Transverse colon (tissue), 4 donors: ENCODE measurements at regions not wholly inside any gene's neighbourhood (a gene's known extent, or its start where the extent isn't known, plus 50 kb on each side); places are given as distances from the start of the nearest gene placed in this dataset.

Source experiments
- CTCF ChIP-seq, 5 experiments: fragments of 200-600 bp in 3 of 5; fragments of 450-650 bp in 2 of 5; sonication (generic) in 3 of 5; IDR thresholded peaks; 1 replicate in 2 of 5; 2 replicates in 3 of 5; pipeline ENCODE4 v1.5.1; 2016 to 2017; ENCODE audit warnings: antibody characterized with exemption in 5 of 5, inconsistent platforms in 3 of 5, mild to moderate bottlenecking in 2 of 5, moderate library complexity in 1 of 5
- EP300 ChIP-seq: sonication (generic); formaldehyde crosslinking; IDR thresholded peaks from one replicate; pipeline ENCODE4 v1.6.1; 2017; ENCODE audit warnings: antibody characterized with exemption, low read depth
- POLR2A ChIP-seq: fragments of 450-650 bp; IDR thresholded peaks from one replicate; pipeline ENCODE4 v1.6.1; 2016; ENCODE audit warnings: antibody characterized with exemption, mild to moderate bottlenecking, moderate library complexity
- POLR2AphosphoS5 ChIP-seq, 3 donors: sonication (generic); formaldehyde crosslinking; IDR thresholded peaks; one replicate each; pipeline ENCODE4 v1.6.1; 2016; ENCODE audit warnings: antibody characterized with exemption in 3 of 3

GRCh38 chr3:182220013-182220412 is 508.3 kb downstream of the SOX2 start:
- TF ChIP-seq CTCF (IDR thresholded peaks at IDR 0.05) (no peak), POLR2A (no peak), POLR2AphosphoS5 (IDR thresholded peaks at IDR 0.05) (no peak), EP300 (no peak)
